HG03175 (cell line): ENCODE measurements at regions not wholly inside any gene's neighbourhood (a gene's known extent, or its start where the extent isn't known, plus 50 kb on each side); places are given as distances from the start of the nearest gene placed in this dataset.

Experiments
- ATAC-seq: cut with Tn5 transposase; IDR thresholded peaks from one replicate; pipeline ENCODE4 v1.9.1; 2021; ENCODE audit warnings: mild to moderate bottlenecking, moderate library complexity; ENCODE audit not compliant: unreplicated experiment

- peak; percentile 69 for ATAC-seq
Observed at GRCh38 chr4:115956054-115956796, 842.8 kb upstream of the NDST4 start.

DNA sequence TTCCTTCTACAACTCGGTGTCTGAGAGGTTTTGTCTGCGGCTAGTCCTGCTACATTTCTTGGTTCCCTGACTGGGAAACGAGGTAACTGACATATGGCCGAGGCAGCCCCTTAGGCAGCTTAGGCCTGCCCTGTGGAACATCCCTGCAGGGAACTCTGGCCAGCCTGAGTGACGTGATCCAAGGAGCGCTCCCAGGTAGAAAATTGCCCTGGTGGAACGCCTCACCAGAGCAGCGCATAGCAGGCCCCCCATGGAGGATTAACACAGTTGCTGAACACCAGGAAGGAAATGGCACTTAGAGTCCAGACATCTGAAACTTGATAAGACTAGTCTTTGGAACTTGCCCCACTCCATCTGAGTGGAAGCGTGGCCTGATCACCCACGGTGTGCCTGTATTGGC lies 837.4 kb upstream of the NDST4 start:
- ATAC-seq = no peak

DNA sequence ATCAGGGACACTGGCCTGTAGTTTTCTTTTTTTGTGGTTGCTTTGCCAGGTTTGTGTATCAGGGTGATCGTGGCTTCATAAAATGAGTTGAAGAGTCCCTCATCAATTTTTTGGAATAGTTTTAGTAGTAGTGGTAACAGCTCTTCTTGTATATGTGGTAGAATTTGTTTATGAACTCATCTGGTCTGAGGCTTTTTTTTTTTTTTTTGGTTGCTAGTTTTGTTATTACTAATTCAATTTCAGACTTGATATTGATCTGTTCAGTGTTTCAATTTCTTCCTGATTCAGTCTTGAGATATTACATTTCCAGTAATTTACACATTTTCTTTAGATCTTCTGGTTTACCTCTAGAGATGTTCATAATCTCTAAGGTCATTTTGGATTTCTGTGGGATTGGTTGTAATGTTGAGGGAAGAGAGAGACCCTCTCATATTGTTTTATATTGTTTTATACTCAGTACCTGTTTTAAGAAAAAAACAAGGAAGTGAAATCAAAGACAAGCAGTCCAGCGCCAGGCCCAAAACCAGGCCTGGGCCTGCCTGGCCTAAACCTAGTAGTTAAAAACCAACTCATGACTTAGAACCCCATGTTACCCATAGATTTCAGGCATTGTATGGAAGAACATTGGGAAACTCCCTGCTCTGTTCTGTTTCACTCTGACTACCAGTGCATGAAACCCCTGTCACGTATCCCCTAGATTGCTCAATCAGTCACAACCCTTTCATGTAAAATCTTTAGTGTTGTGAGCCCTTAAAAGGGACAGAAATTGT lies 836.7 kb upstream of the NDST4 start:
- peak; percentile 59 for ATAC-seq

GRCh38 chr4:115945026-115945425 lies 831.6 kb upstream of the NDST4 start:
- ATAC-seq = no peak

GRCh38 chr4:115944146-115944905 lies 830.9 kb upstream of the NDST4 start:
- ATAC-seq = no peak

DNA sequence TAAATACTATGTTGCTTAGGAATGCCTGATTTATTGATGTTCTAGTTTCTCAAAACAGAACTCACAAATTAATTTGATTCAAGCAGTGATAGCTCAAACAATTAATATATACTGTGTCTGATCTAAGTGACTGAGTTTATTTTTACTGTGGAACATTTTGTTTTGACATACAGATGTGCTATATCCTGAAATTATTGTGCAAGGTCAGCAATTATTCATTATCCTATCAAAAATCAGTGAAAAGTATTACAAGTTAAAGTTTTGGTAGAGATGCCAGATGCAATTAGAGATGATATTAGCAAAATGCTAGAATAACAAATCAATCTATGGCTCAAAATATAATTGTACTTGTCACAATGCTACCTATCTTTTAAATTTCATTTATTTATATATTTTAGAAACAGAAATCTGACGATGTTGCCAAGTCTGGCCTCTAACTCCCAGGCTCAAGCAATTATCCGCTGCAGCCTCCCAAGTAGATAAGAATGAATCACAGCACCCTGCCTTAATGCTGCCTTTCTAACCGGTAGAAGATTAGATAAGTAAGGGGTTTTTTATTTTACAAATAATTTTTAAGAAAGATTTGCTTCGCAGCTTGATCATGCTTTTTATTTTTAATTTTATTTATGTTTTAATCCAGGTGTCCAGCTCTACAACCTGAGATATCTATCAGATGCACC lies 825.5 kb upstream of the NDST4 start:
- no peak for ATAC-seq

- no peak for ATAC-seq
Observed at GRCh38 chr4:115929373-115929772, 816.0 kb upstream of the NDST4 start.

DNA sequence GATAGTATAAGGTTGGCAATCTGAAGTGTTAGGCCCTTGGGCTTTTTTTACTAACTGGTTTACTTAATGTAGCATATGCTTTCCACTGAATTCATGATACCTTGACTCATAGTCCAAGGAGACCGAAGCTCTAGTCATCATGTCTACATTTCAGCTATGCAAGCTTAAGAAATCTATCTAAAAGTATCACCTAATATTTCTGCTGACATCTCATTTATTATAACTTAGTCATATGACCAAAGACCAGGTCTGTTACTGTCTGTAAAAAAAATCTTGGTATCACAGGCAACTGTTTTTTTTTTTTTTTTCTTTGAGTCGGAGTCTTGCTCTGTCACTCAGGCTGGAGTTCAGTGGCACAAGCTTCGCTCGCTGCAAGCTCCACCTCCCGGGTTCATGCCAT lies 814.0 kb upstream of the NDST4 start:
- ATAC-seq = no peak

DNA sequence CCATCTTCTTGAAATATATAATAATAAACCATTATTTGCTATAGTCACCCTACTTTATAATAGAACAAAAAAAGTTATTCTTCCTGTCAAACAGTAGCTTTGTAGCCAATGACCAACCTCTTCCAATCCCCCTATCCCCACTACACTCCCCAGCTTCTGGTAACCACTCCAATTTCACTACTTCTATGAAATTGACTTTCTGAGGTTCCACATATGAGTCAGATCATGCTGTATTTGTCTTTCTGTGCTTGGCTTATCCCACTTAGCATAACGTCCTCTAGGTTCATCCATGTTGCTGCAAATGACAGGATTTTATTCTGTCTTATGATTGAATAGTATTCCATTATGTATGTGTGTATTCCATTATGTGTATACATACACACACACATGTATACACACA lies 809.7 kb upstream of the NDST4 start:
- no peak for ATAC-seq

GRCh38 chr4:115920637-115921036 lies 807.2 kb upstream of the NDST4 start:
- ATAC-seq = no peak

GRCh38 chr4:115918149-115918548 lies 804.7 kb upstream of the NDST4 start:
- ATAC-seq = no peak

- no peak for ATAC-seq
Observed at GRCh38 chr4:115906428-115906827, 793.0 kb upstream of the NDST4 start.

DNA sequence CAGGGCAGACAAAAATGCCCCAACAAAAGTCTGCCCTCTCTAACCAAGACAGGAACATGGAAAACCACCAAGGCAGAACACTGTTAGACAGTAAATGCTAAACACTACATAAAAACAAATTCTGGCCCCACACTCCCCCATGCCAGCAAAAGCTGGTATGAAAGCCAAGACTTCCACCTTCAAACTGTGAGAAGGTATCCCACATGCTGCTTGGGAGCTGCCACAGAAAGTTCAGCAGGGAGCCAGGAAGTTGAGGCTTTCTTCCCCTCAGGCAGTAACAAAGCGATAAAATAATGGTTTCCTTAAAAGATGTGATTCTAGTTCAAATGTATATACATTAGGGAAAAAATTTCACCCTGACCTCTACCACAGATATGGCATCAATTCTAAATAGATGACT lies 770.4 kb upstream of the NDST4 start:
- no peak for ATAC-seq

DNA sequence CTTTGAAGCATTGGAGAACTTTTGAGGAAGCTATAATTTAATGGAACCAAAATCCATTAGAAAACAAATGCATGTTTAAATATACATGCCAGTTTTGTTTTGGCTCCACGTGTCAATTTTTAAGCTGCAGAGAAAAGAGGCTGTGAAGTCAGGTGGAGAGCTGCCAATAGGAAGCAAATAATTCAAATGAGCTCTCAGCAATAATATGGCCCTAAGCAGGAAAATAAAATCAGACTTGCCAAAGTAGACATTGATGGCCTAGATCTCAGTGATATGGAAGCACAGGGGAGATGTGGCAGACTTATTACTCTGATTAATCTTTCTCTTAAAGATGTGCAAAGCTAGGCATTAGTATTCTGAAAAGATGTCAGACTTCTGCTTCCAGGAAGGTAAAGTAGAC lies 769.8 kb upstream of the NDST4 start:
- ATAC-seq = no peak

DNA sequence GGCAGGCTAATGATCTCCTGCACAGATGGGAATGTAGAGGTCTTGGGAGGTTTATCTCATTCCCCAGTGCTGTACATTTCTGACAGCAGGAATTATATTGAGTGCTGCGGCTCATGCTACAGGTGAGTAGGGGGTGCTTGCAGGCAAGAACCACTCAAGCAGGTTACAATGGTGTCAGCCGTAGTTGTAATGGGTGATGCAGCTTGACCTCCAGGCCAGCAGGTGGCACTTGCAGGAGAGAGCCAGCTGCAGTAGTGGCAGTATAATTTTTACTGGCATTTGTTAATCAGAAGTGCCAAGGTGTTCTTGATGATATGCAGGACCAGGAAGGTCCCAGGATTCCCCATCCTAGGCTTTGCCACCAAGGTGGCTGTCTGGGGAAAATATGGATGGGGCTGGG lies 759.6 kb upstream of the NDST4 start:
- no peak for ATAC-seq

DNA sequence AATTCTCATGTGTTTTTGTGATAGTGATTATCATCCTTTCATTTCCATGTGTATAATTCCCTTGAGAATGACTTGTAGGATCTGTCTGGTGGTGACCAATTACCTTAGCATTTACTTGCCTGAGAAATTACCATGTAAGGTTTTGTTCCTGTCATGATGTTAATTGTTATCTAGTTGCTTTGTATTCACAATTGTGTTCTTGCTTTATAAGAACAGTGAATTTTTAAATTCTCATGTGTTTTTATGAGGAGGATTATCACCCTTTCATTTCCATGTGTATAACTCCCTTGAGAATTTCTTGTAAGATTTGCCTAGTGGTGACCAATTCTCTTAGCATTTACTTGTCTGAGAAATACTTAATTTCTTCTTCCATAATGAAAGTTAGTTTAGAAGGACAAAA lies 758.2 kb upstream of the NDST4 start:
- ATAC-seq = no peak

- ATAC-seq = no peak
Observed at GRCh38 chr4:115866364-115866896, 753.0 kb upstream of the NDST4 start.

DNA sequence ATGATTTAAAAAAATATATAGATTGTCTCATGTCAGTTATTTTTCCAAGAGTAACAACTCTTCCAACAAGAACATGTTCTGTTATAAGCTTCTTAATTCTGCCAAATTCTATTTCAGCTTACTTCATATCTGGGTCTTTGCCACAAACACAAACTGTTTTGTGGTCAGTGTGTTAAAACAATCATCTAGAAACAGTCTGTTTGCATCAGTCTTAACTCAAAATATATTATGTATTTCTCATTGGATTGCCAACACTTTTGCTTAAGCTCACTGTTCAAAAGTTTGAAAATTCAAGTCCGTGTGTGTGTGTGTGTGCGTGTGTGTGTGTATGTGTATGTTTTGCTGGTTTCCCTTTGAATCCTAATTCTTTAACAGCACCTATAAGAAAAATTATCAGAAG lies 752.3 kb upstream of the NDST4 start:
- no peak for ATAC-seq

- no peak for ATAC-seq
Observed at GRCh38 chr4:115852767-115853091, 739.3 kb upstream of the NDST4 start.

- ATAC-seq = peak; percentile 86
Observed at GRCh38 chr4:115851918-115852766, 738.7 kb upstream of the NDST4 start.
